HG02852 (cell line): ENCODE measurements at regions not wholly inside any gene's neighbourhood (a gene's known extent, or its start where the extent isn't known, plus 50 kb on each side); places are given as distances from the start of the nearest gene placed in this dataset.

Experiments used
- ATAC-seq: cut with Tn5 transposase; IDR thresholded peaks from one replicate; pipeline ENCODE4 v1.9.1; 2021; ENCODE audit warnings: mild to moderate bottlenecking, moderate library complexity; ENCODE audit not compliant: unreplicated experiment

DNA sequence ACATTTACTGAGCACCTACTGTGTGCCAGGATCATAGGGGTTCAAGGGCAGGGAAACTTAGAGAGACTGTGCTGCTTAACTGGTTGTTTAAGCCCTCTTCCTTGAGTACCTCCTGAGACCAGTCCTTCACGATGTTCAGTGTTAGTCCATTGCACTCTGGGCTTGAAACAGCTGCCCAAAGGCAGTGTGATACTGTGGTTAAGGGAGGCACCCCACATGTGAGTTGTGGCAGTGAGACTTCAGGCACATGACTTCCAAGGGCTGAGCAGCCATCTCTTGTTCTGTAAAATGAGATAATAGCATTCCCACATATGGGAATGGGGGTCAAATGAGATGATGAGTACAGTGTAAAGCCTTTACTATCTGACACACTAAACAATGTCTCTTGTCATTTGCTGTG lies 75.1 kb downstream of the LINGO1 start:
- ATAC-seq, result no peak

- ATAC-seq, result no peak
Measured at GRCh38 chr15:77557144-77557543, 75.6 kb downstream of the LINGO1 start.

GRCh38 chr15:77556622-77557021 lies 76.1 kb downstream of the LINGO1 start:
- no peak for ATAC-seq

GRCh38 chr15:77555232-77555631 lies 77.5 kb downstream of the LINGO1 start:
- no peak for ATAC-seq

- no peak for ATAC-seq
Measured at GRCh38 chr15:77554306-77555080, 78.2 kb downstream of the LINGO1 start.

DNA sequence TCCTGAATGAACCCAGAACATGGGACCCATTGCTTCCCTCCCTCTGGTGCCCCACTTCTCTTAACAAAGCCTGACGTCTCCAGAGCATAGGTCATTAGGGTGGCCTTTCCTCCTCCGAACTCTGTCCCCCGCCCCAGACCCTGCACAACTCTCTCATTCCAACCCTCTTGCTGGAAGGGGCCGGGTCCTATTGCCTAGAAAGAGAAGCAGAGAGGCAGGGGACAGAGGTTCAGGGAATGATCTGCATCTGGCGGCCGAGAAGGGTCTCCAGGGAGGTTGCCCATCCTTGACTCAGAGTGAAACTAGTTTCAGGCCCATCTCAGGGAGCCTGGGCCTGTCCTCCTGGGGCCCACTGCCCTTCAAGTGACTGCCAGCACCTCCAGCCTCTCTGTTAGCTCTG lies 79.0 kb downstream of the LINGO1 start:
- no peak for ATAC-seq

- no peak for ATAC-seq
Measured at GRCh38 chr15:77553257-77553656, 79.5 kb downstream of the LINGO1 start.

DNA sequence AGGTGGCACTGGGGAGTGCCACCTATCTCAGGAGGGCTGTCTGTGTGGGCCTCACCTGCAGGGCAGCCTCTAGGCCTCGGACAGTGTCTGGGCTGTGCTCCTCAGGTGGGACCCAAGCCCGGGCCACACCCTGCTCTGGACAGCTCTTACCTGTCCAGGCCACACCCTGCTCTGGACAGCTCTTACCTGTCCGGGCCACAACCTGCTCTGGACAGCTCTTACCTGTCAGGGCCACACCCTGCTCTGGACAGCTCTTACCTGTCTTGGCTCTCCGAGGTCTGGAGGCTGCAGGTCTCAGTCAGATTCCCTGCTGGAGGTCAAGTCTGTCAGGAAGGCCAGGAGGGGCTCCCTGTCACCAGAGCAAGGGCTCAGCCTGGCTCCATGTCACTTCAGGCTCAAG lies 80.6 kb downstream of the LINGO1 start:
- ATAC-seq, result no peak

DNA sequence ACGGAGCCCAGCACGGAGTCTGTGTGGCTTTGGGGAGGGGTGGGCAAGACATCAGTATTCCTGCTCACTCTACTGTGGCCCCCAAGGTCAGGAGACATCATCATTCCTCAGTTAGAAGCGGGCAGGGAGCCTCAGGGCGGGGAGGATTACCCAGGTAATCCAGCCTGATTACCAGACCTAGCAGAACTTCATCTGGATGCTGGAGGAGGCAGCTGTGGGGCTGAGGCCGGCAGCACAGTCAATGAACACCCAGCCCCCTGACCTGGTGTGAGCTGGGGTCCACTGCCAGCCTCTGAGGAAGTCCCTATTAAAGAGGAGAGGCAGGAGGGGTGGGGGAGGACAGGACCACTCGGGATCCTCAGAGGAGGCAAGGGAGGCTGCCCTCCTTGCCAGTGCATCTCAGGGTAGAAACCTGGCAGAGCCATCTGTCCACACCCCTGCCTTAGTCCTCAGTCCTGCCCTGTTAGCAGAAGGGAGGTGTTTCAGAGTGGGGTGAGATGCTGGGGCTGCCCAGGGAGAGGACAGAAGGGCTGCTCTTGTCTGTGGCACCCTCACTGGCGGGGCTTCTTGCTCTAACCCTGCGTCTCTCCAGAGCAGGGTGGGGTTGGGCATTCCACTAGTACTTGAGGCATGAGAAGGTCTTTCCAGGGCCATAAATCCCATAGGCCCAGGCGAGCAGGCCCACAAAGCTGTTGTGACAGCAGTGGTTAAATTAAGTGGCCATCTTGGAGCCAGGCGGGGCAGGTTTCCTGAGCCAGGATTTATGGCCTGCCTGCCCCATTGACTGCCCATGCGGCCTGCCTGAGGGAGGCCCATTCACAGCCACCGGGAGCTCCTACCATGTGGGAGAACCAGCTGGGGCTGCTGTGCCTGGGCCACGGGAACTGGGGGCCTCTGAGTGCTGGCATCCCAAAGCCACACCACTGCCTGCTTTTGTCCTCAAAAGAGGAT lies 82.1 kb downstream of the LINGO1 start:
- no peak for ATAC-seq

GRCh38 chr15:77549576-77550288 lies 83.0 kb downstream of the LINGO1 start:
- ATAC-seq, result no peak

DNA sequence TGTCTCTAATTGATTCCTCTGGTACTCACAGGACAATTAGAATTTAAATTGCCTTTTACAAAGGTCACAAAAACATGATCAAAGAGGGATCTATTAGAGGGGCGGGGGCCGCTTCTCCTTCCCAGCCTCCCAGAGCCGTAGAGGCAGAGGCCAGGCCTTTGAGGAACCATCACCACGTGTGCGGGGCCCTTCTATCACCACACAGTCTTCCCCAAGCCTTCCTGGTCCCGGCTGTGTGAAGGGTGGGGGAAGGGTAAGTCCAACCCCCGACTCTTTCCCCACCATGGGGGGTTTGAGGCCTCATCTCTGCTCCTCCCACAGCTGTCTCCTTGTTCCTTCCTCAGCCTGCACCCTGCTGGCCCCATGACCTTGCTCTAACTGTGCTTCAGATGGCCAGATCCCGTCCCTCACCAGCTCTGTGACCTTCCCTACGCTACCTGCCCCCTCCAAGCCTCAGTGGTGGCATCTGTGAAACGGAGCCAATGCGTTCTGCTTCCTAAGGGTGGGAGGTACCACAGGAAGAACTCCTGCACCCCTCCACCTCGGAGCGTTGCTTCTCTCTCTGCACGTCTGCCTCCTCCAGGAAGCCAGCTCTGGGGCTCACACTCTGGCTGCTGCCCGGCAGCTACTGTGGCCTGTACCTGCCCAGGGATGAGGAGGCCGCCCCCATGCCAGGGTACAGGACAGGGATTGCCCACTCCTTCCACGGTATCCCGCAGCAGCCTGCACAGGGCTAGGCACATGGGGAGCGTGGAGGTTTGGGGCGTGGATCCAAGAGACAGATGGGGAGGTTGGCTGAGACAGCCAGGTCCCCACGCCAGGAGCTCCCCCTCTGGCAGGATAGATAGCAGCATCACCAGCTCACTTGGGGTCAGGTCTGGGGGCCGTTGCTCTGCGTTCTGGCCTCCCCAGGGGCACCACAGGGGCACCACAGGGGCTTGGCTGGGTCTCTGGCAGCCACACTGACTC lies 83.8 kb downstream of the LINGO1 start:
- ATAC-seq, result no peak

DNA sequence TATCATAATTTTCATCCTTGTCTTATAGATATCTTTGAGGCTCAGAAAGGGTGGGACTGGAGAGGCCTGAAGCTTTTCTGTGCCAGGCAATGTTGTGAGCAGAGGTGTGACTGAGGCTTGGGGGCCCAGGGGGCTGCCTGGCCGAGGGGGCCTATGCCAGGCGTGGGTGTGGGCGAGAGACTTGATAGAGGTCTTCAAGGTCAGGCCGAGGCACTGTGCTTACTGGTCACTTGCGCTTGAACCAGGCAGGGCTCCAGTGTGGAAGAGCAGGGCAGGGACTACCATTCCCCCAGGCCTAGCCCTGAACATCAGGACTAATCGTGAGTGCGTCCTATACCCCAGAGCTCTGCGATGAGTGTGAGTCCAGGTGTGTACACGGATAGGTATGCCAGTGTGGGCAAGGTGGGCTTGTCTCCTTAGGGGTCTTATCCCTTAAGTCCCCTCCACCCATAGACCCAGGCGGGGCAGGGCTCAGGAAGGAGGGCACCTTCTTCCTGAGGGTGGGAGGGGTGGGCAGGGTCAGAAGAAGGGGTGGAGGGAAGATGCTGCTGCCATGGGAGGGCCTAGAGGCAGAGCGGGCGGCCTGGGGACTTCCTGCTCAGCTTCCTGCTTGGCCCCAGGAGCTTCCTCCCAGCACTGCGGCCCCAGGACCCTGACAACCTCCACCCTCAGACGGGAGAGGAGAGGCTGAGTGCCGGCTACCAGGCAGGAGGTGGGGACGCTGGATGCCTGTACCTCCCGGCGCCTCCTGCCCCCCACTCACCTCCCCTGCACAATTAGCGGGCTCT lies 84.7 kb downstream of the LINGO1 start:
- no peak for ATAC-seq

GRCh38 chr15:77546870-77547269 lies 85.8 kb downstream of the LINGO1 start:
- ATAC-seq, result no peak

DNA sequence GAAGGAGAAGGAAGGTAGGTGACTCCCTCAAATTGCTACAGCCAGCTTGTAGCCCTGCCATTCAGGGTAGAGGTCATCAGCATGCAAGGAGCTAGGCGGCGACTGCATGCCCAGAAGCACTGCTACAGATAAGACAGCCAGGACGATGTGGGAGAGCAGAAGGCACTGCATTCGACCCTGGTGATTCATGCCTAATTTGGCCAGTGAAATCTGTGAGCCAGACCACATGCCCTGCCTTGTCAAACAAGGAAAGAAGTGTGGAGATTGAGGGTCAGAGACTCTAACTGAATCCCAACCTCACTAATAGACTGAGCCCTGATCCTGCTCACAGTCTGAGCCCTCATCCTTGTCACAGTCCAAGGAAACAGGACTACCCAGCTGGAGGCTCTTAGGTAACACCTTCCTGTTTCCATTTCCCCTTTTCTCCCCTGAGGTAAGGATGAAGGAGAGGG lies 86.6 kb downstream of the LINGO1 start:
- ATAC-seq, result no peak

DNA sequence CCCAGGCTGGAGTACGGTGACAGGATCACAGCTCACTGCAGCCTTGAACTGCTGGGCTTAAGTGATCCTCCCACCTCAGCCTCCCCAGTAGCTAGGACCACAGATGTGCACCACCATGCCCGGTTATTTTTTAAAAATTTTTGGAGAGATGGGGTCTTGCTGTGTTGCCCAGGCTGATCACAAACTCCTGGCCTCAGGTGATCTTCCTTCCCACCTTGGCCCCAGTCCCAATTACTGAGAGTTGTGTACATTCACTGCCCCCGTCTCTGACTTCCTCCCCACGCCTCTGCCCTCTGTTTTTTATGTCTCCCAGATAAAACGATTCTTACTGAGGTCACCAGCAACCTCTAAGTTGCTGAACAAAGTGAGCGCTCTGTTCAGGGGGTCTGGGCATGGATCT lies 87.7 kb downstream of the LINGO1 start:
- no peak for ATAC-seq

DNA sequence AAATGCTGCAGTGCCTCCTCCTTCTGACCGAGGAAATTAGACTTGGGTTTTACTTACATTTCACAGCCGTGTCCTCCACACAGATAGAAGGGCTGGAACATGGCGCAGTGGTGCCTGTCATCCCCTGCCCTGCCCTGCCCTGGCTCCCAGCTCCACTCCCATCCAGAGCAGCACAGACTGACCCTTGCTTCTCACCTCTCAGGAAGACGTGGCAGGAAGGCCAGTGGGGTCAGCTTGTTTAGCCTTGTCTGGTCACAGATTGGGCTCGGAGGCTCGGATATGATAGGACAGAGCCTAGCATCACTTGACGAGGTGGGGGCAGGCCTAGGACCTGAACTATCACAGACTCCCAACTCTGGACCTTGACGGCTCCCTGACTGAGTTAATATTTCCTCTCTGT lies 88.5 kb downstream of the LINGO1 start:
- no peak for ATAC-seq

DNA sequence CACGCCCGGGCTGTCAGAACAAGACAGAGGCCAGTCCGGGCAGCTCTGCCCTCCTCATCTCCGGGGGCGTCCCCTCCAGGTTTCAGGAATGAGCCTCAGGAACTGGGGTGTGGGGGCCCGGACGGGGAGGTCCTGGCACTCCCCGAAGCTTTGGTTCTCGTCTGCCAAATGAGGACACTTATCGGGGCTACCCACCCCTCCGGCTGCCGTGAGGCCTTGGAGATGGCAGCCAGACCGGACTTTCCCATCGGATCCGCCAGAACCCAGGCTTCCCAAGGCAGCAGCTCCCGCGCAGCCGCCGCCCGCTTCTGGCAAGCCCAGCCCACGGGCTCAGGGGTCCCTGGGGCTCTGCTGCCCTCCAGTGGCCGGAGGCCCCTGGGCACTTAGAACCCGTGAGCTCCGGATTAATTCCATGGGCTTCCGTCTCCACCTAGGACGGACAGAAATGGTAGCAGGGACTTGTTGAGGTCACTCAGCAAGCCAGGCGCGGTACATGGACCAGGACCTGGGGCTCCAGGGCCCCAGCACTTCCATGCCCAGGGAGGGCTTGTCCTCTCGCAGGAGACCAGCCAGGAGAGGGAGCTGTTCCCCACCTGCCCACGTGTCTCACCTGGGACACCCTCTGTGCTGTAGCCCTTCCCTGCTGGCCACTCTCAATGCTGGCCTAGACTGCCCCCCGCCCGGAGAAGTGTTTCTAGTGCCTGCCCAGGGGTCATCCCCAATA lies 89.4 kb downstream of the LINGO1 start:
- ATAC-seq, result peak; percentile 76

DNA sequence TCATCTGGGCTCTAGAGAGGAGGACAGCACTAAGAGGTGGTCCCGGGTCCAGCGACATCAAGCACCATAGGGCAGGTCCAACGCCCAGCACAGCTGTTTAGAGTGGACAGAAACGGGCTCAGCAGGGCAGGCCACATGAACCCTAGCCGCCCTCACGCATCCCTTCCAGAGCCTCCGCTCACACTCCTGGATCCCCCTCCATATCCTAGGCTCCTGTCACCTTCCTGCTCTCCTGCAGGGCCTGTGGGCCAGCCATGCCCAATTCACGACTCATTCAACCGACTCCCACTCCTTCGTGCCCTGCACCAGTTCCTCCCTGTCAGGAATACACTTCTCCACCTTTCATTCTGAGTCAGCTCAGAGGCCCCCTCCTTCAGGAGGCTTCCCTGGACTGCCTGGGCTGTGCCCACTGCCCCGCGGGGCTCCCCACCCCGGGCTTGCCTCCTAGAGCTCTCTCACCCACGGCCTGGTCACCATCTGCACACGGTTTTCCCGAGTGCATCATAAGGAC lies 90.2 kb downstream of the LINGO1 start:
- no peak for ATAC-seq
